ENCODE measurements at regions not wholly inside any gene's neighbourhood (a gene's known extent, or its start where the extent isn't known, plus 50 kb on each side); places are given as distances from the start of the nearest gene placed in this dataset.

DNA sequence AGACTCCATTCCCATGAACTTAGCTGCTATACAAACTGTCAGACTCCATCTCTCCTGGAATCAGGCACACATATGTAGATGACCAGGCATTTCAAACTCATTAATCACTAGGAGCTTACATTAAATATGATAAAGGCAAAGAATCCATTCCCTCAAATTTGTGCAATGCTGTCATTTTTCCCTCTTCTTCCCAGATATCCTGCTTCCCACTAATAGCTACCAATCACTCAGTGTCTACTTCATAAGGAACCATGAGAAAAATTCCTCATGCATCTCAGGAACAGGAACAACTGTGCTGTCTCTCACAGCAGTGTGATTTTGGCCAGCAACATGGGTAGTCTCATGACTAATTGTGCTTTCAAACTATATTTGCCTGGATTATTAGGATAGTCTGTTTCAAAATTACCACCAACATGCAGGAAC is 133.9 kb downstream of the DKK1 start:
- no peaks in the 10 kb centered on the region for H3K9me3 ChIP-seq (ENCODE audit: insufficient read depth, low read depth, low read length)
- TF ChIP-seq, protein P1, sequence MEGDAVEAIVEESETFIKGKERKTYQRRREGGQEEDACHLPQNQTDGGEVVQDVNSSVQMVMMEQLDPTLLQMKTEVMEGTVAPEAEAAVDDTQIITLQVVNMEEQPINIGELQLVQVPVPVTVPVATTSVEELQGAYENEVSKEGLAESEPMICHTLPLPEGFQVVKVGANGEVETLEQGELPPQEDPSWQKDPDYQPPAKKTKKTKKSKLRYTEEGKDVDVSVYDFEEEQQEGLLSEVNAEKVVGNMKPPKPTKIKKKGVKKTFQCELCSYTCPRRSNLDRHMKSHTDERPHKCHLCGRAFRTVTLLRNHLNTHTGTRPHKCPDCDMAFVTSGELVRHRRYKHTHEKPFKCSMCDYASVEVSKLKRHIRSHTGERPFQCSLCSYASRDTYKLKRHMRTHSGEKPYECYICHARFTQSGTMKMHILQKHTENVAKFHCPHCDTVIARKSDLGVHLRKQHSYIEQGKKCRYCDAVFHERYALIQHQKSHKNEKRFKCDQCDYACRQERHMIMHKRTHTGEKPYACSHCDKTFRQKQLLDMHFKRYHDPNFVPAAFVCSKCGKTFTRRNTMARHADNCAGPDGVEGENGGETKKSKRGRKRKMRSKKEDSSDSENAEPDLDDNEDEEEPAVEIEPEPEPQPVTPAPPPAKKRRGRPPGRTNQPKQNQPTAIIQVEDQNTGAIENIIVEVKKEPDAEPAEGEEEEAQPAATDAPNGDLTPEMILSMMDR (IDR thresholded peaks at IDR 0.05; ENCODE audit: insufficient read depth, low read depth, low read length) = no peak
- no peak for TF ChIP-seq EZH2 (IDR thresholded peaks at IDR 0.05; ENCODE audit: insufficient read depth, low read length)
- peaks cover 10% of the 10 kb centered on the region for H3K4me1 ChIP-seq (ENCODE audit: insufficient read depth, low read length)
- H3K36me3 ChIP-seq (ENCODE audit: insufficient read depth, low read length) = no peaks in the 10 kb centered on the region
- H3K27me3 ChIP-seq (ENCODE audit: insufficient read depth, low read length) = no peaks in the 10 kb centered on the region
- no peaks in the 10 kb centered on the region for H3K79me2 ChIP-seq (ENCODE audit: insufficient read depth, low read length)
- no peaks in the 10 kb centered on the region for H3K27me3 Mint-ChIP-seq (ENCODE audit: low read depth, unreplicated experiment)
- H3K4me3 Mint-ChIP-seq (ENCODE audit: unreplicated experiment) = no peak overlapping the region
- FAIRE-seq (peak; percentile 76), DNase-seq (ENCODE audit: low read depth) (peak; percentile 53)
- H3K4me3 ChIP-seq (ENCODE audit: insufficient read depth, low read depth, low read length) = no peak overlapping the region
- H3K9ac ChIP-seq (ENCODE audit: low read length) = no peak overlapping the region
- H3K36me3 Mint-ChIP-seq (ENCODE audit: low read depth, unreplicated experiment) = no peaks in the 10 kb centered on the region
- no peaks in the 10 kb centered on the region for H4K20me1 ChIP-seq (ENCODE audit: insufficient read depth, low read length)
- no peak overlapping the region for H2AFZ ChIP-seq (ENCODE audit: low read depth, low read length)
- no peak overlapping the region for H3K4me2 ChIP-seq (ENCODE audit: low read length)
- H3K4me1 Mint-ChIP-seq (ENCODE audit: low read depth, unreplicated experiment) = peaks cover 9% of the 10 kb centered on the region
- no peaks in the 10 kb centered on the region for H3K9me3 Mint-ChIP-seq (ENCODE audit: unreplicated experiment)
- no peak overlapping the region for H3K27ac Mint-ChIP-seq (ENCODE audit: unreplicated experiment)
- no peak overlapping the region for H3K27ac ChIP-seq (ENCODE audit: low read depth, low read length)

- Histone ChIP-seq H3K9ac (ENCODE audit: low read length) (no peak overlapping the region), H2AFZ (ENCODE audit: low read depth, low read length) (no peak overlapping the region), H3K79me2 (ENCODE audit: insufficient read depth, low read length) (no peaks in the 10 kb centered on the region), H3K4me2 (ENCODE audit: low read length) (no peak overlapping the region), H3K4me1 (ENCODE audit: insufficient read depth, low read length) (no peaks in the 10 kb centered on the region), H3K27ac (ENCODE audit: low read depth, low read length) (no peak overlapping the region), H3K9me3 (ENCODE audit: insufficient read depth, low read depth, low read length) (no peaks in the 10 kb centered on the region), H3K4me3 (ENCODE audit: insufficient read depth, low read depth, low read length) (no peak overlapping the region), H3K27me3 (ENCODE audit: insufficient read depth, low read length) (no peaks in the 10 kb centered on the region), H4K20me1 (ENCODE audit: insufficient read depth, low read length) (no peaks in the 10 kb centered on the region), H3K36me3 (ENCODE audit: insufficient read depth, low read length) (no peaks in the 10 kb centered on the region)
- FAIRE-seq = no peak
- H3K9me3 Mint-ChIP-seq (ENCODE audit: unreplicated experiment) = no peaks in the 10 kb centered on the region
- no peaks in the 10 kb centered on the region for H3K36me3 Mint-ChIP-seq (ENCODE audit: low read depth, unreplicated experiment)
- no peak overlapping the region for H3K27ac Mint-ChIP-seq (ENCODE audit: unreplicated experiment)
- H3K27me3 Mint-ChIP-seq (ENCODE audit: low read depth, unreplicated experiment) = no peaks in the 10 kb centered on the region
- TF ChIP-seq EZH2 (IDR thresholded peaks at IDR 0.05; ENCODE audit: insufficient read depth, low read length) = no peak
- TF ChIP-seq, protein P1 (IDR thresholded peaks at IDR 0.05; ENCODE audit: insufficient read depth, low read depth, low read length) = no peak
- no peak for DNase-seq (ENCODE audit: low read depth)
- H3K4me1 Mint-ChIP-seq (ENCODE audit: low read depth, unreplicated experiment) = no peaks in the 10 kb centered on the region
- no peak overlapping the region for H3K4me3 Mint-ChIP-seq (ENCODE audit: unreplicated experiment)
Observed at GRCh38 chr10:52450762-52451291, 136.7 kb downstream of the DKK1 start.

GRCh38 chr10:52451817-52452216 is 137.7 kb downstream of the DKK1 start:
- H3K79me2 ChIP-seq (ENCODE audit: insufficient read depth, low read length) = no peaks in the 10 kb centered on the region
- H3K9me3 Mint-ChIP-seq (ENCODE audit: unreplicated experiment) = no peaks in the 10 kb centered on the region
- H3K4me3 Mint-ChIP-seq (ENCODE audit: unreplicated experiment) = no peak overlapping the region
- peak; percentile 18 for DNase-seq (ENCODE audit: low read depth)
- no peak overlapping the region for H3K27ac Mint-ChIP-seq (ENCODE audit: unreplicated experiment)
- no peak overlapping the region for H3K27ac ChIP-seq (ENCODE audit: low read depth, low read length)
- no peak overlapping the region for H3K9ac ChIP-seq (ENCODE audit: low read length)
- no peaks in the 10 kb centered on the region for H3K4me1 Mint-ChIP-seq (ENCODE audit: low read depth, unreplicated experiment)
- H3K4me3 ChIP-seq (ENCODE audit: insufficient read depth, low read depth, low read length) = no peak overlapping the region
- H3K27me3 ChIP-seq (ENCODE audit: insufficient read depth, low read length) = no peaks in the 10 kb centered on the region
- H4K20me1 ChIP-seq (ENCODE audit: insufficient read depth, low read length) = no peaks in the 10 kb centered on the region
- TF ChIP-seq, protein P1 (IDR thresholded peaks at IDR 0.05; ENCODE audit: insufficient read depth, low read depth, low read length) = no peak
- TF ChIP-seq EZH2 (IDR thresholded peaks at IDR 0.05; ENCODE audit: insufficient read depth, low read length) = no peak
- H3K4me1 ChIP-seq (ENCODE audit: insufficient read depth, low read length) = no peaks in the 10 kb centered on the region
- no peaks in the 10 kb centered on the region for H3K36me3 ChIP-seq (ENCODE audit: insufficient read depth, low read length)
- H3K4me2 ChIP-seq (ENCODE audit: low read length) = no peak overlapping the region
- no peaks in the 10 kb centered on the region for H3K27me3 Mint-ChIP-seq (ENCODE audit: low read depth, unreplicated experiment)
- FAIRE-seq = peak; percentile 75
- H3K36me3 Mint-ChIP-seq (ENCODE audit: low read depth, unreplicated experiment) = no peaks in the 10 kb centered on the region
- H3K9me3 ChIP-seq (ENCODE audit: insufficient read depth, low read depth, low read length) = no peaks in the 10 kb centered on the region
- H2AFZ ChIP-seq (ENCODE audit: low read depth, low read length) = no peak overlapping the region

Measured in astrocyte (in vitro differentiated cells and primary cell).